Osteocyte (in vitro differentiated cells): ENCODE measurements at regions not wholly inside any gene's neighbourhood (a gene's known extent, or its start where the extent isn't known, plus 50 kb on each side); places are given as distances from the start of the nearest gene placed in this dataset.

ENCODE experiments used
- DNase-seq: peaks from one replicate; pipeline ENCODE4 v3.0.0; 2021; ENCODE audit warnings: mixed read lengths; ENCODE audit not compliant: unreplicated experiment; ENCODE audit errors: extremely low spot score
- H3K27ac Mint-ChIP-seq: one replicate; pipeline ENCODE4 v1.8.0; 2021; ENCODE audit warnings: mild to moderate bottlenecking, mixed read lengths; ENCODE audit not compliant: unreplicated experiment
- H3K27me3 Mint-ChIP-seq: one replicate; pipeline ENCODE4 v1.8.0; 2021; ENCODE audit warnings: mixed read lengths; ENCODE audit not compliant: unreplicated experiment
- H3K36me3 Mint-ChIP-seq: one replicate; pipeline ENCODE4 v1.8.0; 2021; ENCODE audit warnings: mixed read lengths; ENCODE audit not compliant: unreplicated experiment
- H3K4me1 Mint-ChIP-seq: one replicate; pipeline ENCODE4 v1.8.0; 2021; ENCODE audit warnings: mixed read lengths; ENCODE audit not compliant: unreplicated experiment
- H3K4me3 Mint-ChIP-seq: one replicate; pipeline ENCODE4 v1.8.0; 2021; ENCODE audit warnings: mild to moderate bottlenecking, moderate library complexity, mixed read lengths; ENCODE audit not compliant: unreplicated experiment
- H3K9me3 Mint-ChIP-seq: one replicate; pipeline ENCODE4 v1.8.0; 2021; ENCODE audit warnings: mixed read lengths; ENCODE audit not compliant: unreplicated experiment
- TF ChIP-seq, protein P1 (sequence below): fragments of 200-600 bp; sonication (generic); IDR thresholded peaks from 2 replicates; pipeline ENCODE4 v1.5.0; 2021; ENCODE audit warnings: antibody characterized with exemption, mild to moderate bottlenecking, moderate library complexity

DNA sequence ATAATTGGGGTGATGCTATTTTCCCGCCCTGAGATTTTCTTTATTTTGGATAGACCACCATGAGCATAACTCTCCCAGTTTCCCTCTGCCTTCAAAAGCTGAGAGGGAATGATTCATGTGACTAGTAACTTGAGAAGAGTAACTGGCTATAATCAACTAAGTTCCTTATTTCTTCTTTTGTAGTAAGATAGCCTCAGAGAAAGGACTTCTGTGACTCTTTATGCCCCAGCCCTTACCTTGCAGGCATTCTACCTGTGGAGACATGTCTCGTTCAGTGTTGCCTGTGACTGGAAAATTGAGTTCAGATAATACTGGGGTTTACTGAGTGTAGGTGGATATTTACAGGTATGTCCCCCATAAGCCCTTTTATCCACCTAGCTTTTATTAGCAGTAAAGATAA is 715.4 kb upstream of the HS3ST1 start:
- H3K4me3 Mint-ChIP-seq = no peak overlapping the region
- no peak for DNase-seq
- H3K27ac Mint-ChIP-seq = no peak overlapping the region
- H3K27me3 Mint-ChIP-seq = no peaks in the 10 kb centered on the region
- H3K9me3 Mint-ChIP-seq = peaks cover 14% of the 10 kb centered on the region
- H3K36me3 Mint-ChIP-seq = no peaks in the 10 kb centered on the region
- TF ChIP-seq, protein P1, sequence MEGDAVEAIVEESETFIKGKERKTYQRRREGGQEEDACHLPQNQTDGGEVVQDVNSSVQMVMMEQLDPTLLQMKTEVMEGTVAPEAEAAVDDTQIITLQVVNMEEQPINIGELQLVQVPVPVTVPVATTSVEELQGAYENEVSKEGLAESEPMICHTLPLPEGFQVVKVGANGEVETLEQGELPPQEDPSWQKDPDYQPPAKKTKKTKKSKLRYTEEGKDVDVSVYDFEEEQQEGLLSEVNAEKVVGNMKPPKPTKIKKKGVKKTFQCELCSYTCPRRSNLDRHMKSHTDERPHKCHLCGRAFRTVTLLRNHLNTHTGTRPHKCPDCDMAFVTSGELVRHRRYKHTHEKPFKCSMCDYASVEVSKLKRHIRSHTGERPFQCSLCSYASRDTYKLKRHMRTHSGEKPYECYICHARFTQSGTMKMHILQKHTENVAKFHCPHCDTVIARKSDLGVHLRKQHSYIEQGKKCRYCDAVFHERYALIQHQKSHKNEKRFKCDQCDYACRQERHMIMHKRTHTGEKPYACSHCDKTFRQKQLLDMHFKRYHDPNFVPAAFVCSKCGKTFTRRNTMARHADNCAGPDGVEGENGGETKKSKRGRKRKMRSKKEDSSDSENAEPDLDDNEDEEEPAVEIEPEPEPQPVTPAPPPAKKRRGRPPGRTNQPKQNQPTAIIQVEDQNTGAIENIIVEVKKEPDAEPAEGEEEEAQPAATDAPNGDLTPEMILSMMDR = no peak
- H3K4me1 Mint-ChIP-seq = no peaks in the 10 kb centered on the region

DNA sequence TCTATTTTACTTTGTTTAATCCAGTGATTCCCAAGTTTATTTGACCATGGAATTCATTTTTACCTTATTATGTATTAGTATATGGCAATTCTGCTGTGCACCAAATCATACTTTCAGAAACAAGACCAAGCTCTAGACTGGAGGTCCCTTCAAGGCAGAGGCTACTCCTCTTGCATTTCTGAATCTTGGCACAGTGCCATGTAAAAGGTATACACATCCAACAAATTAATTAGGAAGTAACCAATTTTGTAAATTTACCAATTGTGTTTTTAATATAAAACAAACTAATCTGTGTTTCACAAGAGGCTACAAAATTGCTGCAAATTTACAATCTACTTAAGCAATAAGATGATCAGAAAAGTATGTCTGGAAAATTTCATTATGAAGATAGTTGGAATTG is 712.2 kb upstream of the HS3ST1 start:
- TF ChIP-seq, protein P1 = no peak
- Mint-ChIP-seq H3K4me3 (no peak overlapping the region), H3K4me1 (no peaks in the 10 kb centered on the region), H3K27me3 (no peaks in the 10 kb centered on the region), H3K36me3 (no peaks in the 10 kb centered on the region), H3K27ac (no peak overlapping the region), H3K9me3 (peaks cover 17% of the 10 kb centered on the region)
- no peak for DNase-seq

DNA sequence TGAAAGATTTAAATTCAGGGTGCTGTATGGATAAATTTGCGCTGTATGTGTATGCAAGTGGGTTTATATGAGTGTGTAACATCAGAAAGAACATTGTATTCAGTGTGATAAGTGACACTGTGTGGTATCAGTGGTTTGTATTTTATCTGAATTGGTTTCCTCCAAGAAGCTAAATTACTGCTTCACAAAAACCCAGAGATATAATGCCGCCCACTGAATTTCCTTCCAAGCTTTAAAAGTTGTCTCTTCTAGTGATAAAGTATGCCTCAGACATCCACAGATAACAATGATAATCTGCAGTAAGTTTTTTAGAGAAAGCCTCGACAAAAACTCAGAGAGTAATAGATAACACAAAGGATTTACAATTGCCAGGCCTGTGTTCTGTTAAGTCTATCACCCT is 710.6 kb upstream of the HS3ST1 start:
- Mint-ChIP-seq H3K27me3 (no peaks in the 10 kb centered on the region), H3K27ac (no peak overlapping the region), H3K9me3 (peaks cover 22% of the 10 kb centered on the region), H3K4me3 (no peak overlapping the region), H3K4me1 (no peaks in the 10 kb centered on the region), H3K36me3 (no peaks in the 10 kb centered on the region)
- TF ChIP-seq, protein P1 = no peak
- no peak for DNase-seq

- Mint-ChIP-seq H3K9me3 (peaks cover 28% of the 10 kb centered on the region), H3K36me3 (no peaks in the 10 kb centered on the region), H3K4me1 (no peaks in the 10 kb centered on the region), H3K4me3 (no peak overlapping the region), H3K27ac (no peak overlapping the region), H3K27me3 (no peaks in the 10 kb centered on the region)
- TF ChIP-seq, protein P1 = no peak
- DNase-seq = no peak
These were observed 709.8 kb upstream of the HS3ST1 start for GRCh38 chr4:12138488-12138887.

DNA sequence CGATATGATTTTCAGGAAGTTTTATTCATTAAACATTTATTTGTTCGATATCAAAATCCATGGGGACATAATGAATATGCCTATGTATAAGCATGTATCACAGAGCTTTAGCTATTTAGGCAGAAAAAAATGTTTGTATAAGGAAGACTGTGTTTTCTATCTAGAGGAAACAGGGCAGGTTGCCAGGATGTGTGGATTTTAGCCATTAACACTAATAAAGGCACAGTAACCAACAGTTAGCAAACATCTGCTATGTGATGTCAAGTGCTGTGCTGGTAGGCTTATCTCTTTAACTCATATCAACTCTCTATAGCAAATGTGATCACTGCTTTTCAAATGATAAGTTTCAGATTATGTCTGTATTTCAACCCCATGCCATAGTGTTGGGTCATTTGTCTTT is 708.9 kb upstream of the HS3ST1 start:
- Mint-ChIP-seq H3K27ac (no peak overlapping the region), H3K36me3 (no peaks in the 10 kb centered on the region)

More for the DNA sequence above, 708.9 kb upstream of the HS3ST1 start:
- DNase-seq = no peak
- Mint-ChIP-seq H3K9me3 (peaks cover 35% of the 10 kb centered on the region), H3K27me3 (no peaks in the 10 kb centered on the region), H3K4me3 (no peak overlapping the region), H3K4me1 (no peaks in the 10 kb centered on the region)
- TF ChIP-seq, protein P1 = no peak
